ENCODE measurements at regions not wholly inside any gene's neighbourhood (a gene's known extent, or its start where the extent isn't known, plus 50 kb on each side); places are given as distances from the start of the nearest gene placed in this dataset.

DNA sequence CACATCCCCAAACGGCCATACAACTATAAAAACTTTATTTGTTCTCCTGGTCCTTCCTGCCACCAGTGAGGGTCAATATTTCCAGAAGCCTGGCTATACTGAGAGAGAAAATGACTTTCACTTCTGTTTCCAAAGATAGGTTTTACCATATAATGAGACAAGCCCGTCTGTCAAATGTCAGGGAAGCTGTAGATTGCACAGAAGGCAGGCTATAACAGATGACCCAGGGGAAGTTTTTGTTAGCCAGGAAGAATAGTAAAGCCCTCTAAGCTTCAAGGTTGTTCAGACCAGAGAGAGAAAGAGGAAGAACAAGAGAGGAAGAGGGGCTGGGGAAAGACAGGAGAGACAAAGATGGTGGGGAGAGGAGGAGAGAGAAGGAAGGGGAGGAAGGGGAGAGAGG is 217.5 kb downstream of the GBA3 start:
- no peak for DNase-seq

DNA sequence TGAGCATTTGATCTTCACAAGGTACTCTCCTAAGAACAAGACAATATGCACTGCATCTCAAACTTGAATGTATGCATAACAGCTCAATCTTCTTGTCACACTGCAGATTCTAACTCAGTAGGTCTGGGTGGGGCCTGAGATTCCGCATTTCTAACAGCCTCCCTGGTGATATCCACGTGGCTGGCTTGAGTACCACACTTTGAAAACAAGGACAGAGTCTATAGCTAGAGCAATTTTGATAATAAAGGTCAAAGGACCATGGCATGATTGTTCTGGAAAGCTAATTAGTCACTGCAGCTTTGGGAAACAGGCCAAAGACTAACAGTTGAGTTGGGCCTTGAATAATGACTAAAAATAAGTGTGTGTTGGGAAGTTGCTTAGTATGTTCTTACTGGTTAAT is 213.3 kb downstream of the GBA3 start:
- no peak for DNase-seq

DNA sequence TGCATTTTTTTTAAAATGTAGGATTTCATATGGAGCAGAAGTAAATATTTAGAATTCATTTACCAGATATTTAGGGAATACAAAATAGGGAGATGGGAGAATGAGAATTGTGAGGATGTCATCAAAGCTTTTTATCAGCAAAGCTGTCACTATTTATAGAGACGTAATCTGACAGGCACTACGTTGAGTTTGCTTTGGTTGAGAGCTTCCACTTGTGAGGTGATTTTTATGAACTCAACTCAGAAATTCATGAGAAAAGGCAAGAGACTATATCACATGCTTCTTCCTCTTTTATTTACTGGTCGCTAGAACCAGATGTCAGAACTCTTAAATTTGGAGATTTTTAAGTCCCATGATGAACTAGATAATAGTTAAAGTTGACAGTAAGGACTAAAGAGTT is 211.2 kb downstream of the GBA3 start:
- DNase-seq, result no peak

DNA sequence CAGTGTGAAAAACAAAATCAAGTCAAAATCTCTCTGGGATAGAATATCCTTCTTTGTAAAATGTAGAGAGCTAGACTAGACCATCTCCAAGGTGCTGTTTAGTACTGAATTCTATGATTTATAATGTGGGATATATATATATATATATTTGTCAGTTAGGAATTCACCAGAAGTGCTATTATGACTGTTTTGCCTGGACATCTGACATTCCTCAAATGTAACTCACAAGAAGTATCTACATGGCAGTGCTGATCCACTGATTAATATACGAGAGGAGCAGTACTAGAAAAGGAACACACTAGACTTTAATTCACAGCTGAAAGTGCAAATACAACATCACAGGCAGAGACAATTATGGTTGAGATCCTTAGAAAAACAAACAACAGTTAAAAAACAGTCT is 208.9 kb downstream of the GBA3 start:
- DNase-seq, result no peak

DNA sequence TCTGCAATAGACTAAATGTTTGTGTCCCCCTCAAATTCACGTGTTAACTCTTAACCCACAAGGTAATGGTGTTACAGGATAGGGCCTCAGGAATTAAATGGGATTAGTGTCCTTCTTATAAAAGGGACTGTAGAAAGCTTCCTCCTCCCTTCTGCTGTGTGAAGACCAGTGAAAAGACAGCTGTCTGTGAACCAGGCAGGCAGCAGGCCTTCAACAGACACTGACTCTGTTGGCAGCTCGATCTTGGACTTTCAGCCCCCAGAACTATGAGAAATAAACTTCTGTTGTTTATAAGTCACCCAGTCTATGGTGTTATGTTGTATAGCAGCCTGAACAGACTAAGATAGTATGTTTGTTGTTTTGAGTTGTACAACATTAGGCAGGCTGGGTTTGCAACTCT is 208.1 kb downstream of the GBA3 start:
- DNase-seq, result no peak

DNA sequence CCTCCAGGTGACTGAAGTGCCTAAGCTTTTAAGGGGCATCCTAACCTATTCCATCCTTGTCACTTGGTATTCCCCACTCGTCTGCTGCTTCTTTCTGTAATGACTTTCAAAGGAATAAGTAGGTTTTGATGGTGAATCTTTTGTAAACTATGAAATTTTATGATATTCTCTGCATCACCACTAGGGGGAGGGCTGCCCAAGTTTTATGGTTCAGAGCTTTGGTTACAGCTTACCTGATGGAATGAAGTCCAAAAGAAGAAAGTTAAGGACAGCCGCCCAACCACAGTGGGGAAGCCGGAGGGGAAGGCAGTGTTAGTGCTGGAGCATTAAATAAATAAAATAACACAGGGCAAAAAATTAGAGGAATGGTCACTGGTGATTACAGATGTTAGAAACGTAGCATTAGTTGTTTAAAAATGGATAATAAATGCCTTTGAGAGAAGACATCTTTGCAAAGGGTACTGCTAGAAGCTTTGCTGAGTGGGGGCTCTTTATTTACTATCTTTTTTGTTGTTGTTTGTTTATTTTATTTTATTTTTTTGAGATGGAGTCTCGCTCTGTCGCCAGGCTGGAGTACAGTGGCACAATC is 204.9 kb downstream of the GBA3 start:
- peak; percentile 1 for DNase-seq

DNA sequence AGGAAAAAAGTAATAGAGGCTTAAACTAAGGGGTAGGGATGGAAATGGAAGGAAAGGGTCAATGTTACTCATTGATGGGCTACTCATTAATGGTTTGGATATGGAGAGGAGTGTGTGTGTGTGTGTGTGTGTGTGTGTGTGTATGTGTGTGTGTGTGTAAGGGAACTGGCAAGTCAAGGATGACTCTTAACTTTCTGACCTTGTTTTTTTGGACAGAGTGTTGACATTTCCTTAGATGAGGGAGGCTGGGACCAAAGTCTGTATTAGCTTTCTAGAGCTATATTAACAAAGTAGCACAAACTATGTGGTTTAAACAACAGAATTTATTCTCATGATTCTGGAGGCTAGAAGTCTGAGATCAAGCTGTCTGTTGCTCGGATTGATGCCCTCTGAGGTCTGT is 202.7 kb downstream of the GBA3 start:
- DNase-seq, result no peak

DNA sequence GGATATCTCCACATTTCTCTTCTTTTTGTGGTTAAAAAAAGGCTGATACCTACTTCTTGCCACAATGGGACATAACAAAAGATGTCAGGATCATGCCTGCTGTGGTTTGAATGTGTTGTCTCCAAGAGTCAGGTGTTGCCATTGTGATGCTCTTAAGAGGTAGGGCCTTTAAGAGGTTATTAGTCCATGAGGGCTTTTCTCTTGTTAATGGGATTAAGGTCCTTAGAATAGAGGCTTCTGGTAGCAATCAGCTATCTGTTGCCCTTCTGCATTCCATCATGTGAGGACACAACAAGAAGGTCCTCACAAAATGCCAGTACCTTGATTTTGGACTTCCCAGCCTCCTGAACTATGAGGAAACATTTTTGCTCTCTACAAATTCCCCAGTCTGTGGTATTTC is 191.4 kb downstream of the GBA3 start:
- no peak for DNase-seq

DNA sequence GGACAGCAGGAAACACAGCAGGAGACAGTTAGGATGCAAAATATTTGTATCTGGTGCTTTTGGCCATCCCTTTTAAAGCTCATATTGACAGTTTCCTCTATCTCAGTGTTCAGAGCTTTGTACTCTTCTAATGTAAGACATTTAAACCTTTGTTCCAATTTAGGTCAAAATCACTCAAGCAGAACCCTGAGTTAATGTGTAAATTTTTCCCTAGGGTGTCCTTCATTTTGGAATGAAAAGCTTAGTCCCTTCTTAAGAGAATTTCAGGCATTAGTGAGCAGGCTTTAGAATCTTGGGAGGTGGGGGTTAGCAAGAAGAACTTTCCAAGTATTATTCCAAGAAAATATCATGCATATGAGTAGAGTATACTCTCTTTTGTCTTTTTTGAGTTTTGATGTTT is 188.7 kb downstream of the GBA3 start:
- DNase-seq, result no peak

DNA sequence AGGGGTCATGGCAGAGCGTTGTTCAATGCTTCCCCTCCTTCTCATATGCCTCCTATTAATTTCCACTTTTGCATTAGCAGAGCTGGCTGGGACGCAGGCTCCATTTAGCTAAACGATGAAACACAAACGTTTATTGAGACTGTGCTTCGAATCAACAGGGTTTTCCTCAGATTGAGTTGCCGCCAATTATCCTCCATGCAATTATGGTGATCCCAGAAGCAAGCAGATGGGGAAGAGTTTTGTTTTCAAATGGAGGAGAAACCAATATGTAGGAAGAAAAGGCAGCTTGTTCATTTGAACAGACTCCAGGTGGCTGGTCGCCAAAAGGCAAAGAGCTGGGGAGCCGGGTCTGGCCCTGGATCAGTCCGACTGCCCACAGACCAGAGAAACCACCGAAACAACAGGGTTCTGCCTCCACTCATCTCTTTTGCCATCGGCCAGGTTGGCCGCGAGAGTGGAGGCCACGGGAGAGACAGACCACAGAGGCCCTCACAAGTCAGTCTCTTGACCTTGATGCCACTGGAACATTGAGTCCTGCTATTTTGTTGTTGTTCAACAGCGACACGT is 184.8 kb downstream of the GBA3 start:
- no peak for DNase-seq

DNA sequence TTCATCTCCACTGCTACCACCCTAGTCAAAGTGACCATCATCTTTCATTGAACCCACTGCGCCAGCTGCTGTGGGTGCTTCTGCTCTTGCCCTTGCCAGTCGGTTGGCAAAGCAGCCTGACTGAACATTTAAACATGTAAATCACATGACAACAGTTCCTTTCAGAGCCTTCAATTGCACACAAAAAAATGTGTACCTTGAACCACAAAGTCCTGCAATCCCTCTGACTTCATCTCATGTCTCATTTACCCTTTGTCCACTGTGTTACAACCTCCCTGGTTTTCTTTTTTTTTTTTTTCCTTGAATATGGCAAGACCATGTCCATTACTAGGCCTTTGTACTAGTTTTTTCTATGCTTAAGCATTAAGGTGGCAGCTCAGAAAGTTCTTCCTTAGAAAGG is 183.5 kb downstream of the GBA3 start:
- no peak for DNase-seq

DNA sequence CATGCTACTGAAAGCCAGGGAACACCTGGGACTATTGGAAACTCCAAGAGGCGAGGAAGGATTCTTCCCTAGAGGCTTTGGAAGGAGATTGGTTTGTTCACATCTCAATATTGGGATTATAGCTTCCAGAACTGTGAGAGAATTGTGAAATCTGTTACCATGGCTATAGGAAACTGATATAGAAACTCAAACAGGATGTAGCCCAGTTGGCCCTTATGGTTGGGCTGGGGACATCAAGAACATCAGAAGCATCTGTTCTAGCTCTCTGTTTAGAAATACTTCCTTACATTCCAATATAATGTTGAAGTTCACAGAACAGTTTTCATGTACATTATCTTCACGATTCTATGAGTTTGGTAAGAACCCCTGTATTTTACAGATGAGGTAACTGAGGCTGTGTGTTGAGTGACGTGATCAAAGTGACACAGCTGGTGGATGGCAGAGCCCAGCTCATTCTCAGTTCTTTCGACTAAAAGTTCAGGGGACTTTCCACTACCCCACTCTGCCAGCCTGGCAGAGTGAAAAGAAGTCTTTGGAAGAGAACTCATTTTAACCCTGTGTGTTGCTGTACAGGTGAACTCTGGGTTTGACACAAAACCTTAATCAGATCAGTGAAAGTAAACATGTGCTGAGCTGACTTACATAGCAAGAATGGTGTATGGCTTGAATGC is 183.0 kb downstream of the GBA3 start:
- DNase-seq, result no peak

DNA sequence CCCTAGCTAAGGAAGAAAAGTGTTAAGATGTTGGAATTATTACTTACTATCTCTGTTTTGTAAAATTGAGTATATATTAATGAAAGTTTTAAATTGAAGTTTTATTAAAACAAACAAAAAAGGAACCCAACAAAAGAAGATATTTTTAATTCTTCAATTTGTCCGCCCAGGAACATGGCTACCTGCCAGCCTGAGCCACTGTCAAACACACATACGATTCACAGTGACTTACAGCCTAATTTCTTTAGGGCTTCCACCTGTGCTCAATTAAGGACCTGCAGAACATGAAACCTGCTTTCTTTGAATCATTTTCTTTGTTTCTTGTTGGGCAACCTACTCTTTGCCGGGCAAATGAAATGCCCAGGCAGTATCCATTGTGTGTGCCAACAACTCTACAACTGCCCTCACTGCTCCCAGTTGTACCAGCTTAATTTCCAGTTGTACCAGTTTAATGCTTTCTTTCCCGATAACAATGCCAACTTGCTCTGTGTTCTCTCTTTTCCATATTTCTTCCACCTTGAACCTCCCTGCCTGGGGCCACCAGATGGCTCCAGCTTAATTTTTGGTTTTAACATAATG is 181.7 kb downstream of the GBA3 start:
- no peak for DNase-seq

DNA sequence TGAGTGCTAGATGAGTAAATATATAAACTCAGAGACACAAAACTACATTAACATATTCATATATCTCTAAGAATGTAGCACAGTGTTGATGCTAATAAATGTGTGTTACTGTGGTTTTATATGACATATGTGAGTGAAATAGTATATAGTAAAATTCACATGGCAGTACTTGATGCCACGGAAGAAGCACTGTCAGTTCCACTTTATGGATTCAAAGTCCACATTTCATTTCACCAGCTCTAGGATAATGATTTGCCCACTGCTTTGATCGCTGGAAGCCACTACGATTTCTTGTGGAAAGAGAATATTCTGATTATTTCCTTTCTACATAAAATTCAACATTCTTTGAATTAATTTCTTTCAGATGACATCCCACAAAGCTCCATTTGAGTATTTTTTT is 181.2 kb downstream of the GBA3 start:
- DNase-seq, result no peak

DNA sequence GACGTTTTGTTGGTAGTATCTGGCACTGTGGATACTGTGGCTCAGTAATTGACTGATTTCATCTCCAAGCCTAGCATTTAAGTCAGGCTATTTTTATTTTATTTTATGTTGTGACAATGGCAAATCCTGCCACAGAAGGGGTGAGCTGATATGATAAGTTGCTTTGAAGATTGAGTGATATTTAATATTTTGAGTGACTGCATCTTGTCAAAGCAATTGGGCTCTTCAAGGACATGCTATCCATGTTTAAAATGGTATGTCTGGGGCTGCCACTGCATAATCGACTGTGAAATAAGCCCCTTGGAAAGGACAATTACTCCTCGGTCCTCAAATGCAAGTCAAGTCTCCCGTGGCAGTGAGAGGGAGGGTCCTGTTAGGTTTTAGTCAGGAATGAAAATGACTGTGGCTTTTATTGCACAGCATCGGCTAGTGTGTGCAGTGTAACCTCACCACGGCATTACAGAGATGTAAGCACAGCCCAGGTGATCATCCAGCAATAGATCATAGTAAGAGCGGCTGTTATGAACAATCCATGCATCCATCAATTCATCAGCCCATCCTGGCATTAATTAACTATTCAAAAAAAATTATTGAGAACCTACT is 178.2 kb downstream of the GBA3 start:
- no peak for DNase-seq

DNA sequence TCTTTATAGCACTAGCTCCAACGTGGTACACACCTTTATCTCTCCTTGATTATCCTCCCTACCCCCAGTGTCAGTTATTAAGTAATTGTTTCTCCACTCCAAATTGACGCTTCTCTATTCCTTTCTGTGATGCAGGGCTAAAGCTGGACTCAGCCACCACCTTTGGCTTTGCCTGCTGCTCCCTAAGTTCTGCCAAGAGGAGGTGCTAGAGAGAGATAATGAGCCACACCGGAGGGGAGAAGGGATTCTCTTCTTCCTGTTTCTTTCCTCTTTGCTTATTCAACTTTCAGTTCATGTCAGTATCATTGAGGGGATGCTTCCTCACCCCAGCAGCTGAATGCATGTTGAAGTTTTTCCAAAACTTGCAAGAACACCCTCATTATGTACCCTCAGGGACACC is 176.5 kb downstream of the GBA3 start:
- DNase-seq, result no peak

Measured in NCI-H345 (cell line).